ENCODE measurements at regions not wholly inside any gene's neighbourhood (a gene's known extent, or its start where the extent isn't known, plus 50 kb on each side); places are given as distances from the start of the nearest gene placed in this dataset.
"Not testable (repeated sequence)": the region's sequence is repeated elsewhere in the genome, so short reads cannot be mapped to it uniquely, and the experiment has no call there.

DNA sequence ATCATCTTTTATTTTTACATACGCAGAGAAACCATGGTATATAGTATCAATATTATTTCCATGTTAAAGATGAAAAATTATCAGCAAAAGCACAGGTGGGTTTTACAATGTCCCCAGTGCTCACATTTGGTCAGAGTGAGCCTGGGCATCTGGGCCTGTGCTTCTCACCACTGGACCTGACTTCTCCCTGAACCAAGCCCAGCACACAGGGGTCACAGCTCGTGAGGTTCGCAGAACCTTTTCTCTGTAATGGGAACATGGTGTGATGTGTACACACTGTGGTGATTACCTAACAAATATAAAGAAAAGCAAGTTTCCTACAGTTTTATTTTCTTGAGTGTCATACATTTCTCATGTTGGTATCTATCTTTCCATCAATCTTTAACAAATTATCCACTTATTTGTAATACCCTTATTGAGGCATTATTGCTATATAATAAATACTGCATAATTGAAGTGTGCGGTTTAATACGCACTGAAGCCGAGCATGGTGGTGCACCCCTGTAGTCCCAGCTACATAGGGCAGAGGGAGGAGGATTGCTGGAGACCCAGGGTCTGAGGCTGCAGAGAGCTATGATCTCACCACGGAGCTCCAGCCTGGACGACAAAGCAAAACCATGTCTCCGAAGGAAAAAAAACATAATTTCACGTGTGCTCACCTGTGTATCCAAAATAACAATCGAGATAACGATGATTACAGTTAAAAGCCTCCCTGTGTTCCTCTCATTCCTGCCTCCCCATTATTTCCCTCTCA, 743.2 kb downstream of the TMEM121 start:
- TF ChIP-seq, protein P1, sequence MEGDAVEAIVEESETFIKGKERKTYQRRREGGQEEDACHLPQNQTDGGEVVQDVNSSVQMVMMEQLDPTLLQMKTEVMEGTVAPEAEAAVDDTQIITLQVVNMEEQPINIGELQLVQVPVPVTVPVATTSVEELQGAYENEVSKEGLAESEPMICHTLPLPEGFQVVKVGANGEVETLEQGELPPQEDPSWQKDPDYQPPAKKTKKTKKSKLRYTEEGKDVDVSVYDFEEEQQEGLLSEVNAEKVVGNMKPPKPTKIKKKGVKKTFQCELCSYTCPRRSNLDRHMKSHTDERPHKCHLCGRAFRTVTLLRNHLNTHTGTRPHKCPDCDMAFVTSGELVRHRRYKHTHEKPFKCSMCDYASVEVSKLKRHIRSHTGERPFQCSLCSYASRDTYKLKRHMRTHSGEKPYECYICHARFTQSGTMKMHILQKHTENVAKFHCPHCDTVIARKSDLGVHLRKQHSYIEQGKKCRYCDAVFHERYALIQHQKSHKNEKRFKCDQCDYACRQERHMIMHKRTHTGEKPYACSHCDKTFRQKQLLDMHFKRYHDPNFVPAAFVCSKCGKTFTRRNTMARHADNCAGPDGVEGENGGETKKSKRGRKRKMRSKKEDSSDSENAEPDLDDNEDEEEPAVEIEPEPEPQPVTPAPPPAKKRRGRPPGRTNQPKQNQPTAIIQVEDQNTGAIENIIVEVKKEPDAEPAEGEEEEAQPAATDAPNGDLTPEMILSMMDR (IDR thresholded peaks at IDR 0.05; ENCODE audit: low read depth, low read length): no peak
- no peak overlapping the region for H3K4me3 ChIP-seq (ENCODE audit: low read depth, low read length)

- H3K4me3 ChIP-seq (ENCODE audit: low read depth, low read length): not testable (repeated sequence)
Observed at GRCh38 chr14:106270476-106271121, 744.2 kb downstream of the TMEM121 start.

DNA sequence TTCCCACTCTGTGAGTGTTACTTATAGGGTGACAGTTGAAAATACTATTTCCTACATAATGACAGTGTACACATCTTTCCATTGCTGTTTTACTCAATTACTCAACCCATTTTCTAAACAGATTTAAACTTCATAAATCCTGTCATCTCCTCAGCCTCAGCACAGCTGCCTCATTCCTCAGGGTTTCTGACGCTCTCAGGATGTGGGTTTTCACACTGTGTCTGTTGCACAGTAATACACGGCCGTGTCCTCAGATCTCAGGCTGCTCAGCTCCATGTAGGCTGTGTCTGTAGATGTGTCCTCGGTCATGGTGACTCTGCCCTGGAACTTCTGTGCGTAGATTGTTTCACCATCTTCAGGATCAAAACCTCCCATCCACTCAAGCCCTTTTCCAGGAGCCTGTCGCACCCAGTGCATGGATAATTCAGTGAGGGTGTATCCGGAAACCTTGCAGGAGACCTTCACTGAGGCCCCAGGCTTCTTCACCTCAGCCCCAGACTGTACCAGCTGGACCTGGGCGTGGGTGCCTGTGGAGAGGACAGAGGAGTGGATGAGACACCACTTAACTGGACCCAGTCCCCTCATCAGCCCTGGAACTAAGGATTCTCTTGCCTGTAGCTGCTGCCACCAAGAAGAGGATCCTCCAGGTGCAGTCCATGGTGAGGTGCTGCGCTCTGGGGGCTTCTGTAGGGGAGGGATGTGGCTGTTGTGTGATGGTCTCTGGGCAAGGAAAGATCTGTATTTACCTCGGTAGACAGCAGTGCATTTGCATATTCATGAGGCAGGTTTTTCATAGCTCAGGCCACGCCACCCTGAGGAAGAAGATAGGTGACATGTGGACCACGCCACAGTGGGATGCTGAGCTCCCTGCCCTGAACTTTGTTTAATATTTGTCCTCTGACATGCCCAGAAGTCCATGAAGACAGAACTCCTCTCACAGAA, 750.2 kb downstream of the TMEM121 start:
- no peak overlapping the region for H3K4me3 ChIP-seq (ENCODE audit: low read depth, low read length)
- TF ChIP-seq, protein P1 (IDR thresholded peaks at IDR 0.05; ENCODE audit: low read depth, low read length): no peak

GRCh38 chr14:106277503-106277902, 751.1 kb downstream of the TMEM121 start:
- no peak overlapping the region for H3K4me3 ChIP-seq (ENCODE audit: low read depth, low read length)
- TF ChIP-seq, protein P1 (IDR thresholded peaks at IDR 0.05; ENCODE audit: low read depth, low read length): no peak

- H3K4me3 ChIP-seq (ENCODE audit: low read depth, low read length): no peak overlapping the region
- TF ChIP-seq, protein P1 (IDR thresholded peaks at IDR 0.05; ENCODE audit: low read depth, low read length): no peak
Observed at GRCh38 chr14:106280876-106281275, 754.5 kb downstream of the TMEM121 start.

- TF ChIP-seq, protein P1 (IDR thresholded peaks at IDR 0.05; ENCODE audit: low read depth, low read length): no peak
Observed at GRCh38 chr14:106286697-106287290, 760.4 kb downstream of the TMEM121 start.

GRCh38 chr14:106287506-106287905, 761.1 kb downstream of the TMEM121 start:
- TF ChIP-seq, protein P1 (IDR thresholded peaks at IDR 0.05; ENCODE audit: low read depth, low read length): no peak
- H3K4me3 ChIP-seq (ENCODE audit: low read depth, low read length): no peak overlapping the region

More at GRCh38 chr14:106286697-106287290, 760.4 kb downstream of the TMEM121 start:
- H3K4me3 ChIP-seq (ENCODE audit: low read depth, low read length): no peak overlapping the region
